HepG2 (cell line): ENCODE measurements at regions not wholly inside any gene's neighbourhood (a gene's known extent, or its start where the extent isn't known, plus 50 kb on each side); places are given as distances from the start of the nearest gene placed in this dataset.

Source experiments
- ATAC-seq: fragments of 200-7000 bp; cut with Tn5 transposase; 3 replicates; pipeline ENCODE4 v1.9.1; 2020; ENCODE audit warnings: mild to moderate bottlenecking, moderate library complexity
- BruUV-seq: library from RNA; stranded (reverse); fragments of 400-500 nt; replicated peaks from 2 replicates; lab custom pipeline; 2021; lab: Mats Ljungman, UMichigan
- CTCF ChIA-PET: fragments of 300-600 bp; formaldehyde crosslinking; extraction: SDS; loops from one replicate; lab custom pipeline; 2021; ENCODE audit warnings: low total read pairs, inconsistent platforms, low intra/inter-chr PET ratio; lab: Yijun Ruan, JAX
- POLR2A ChIA-PET: fragments of 350-600 bp; sonication (Branson Sonifier 250); formaldehyde crosslinking; loops from one replicate; lab custom pipeline; 2020; ENCODE audit warnings: antibody characterized with exemption, inconsistent platforms; lab: Yijun Ruan, JAX
- DNase-seq: peaks from one replicate; pipeline ENCODE4 v3.0.0-alpha.2; 2015; ENCODE audit warnings: low spot score
- FAIRE-seq: peaks from 3 replicates; lab custom pipeline; 2011; peaks lifted over from hg19 to GRCh38; lab: Jason Lieb, UNC
- H2AFZ ChIP-seq: one replicate; pipeline ENCODE4 v1.6.1; 2011; ENCODE audit warnings: low read length, inconsistent platforms
- H3K27ac ChIP-seq: fragments of 300-600 bp; 3 replicates; pipeline ENCODE4 v1.8.0; 2011; ENCODE audit warnings: mixed run types, mild to moderate bottlenecking, mixed read lengths, low read length, inconsistent platforms; ENCODE audit not compliant: insufficient read depth; ENCODE audit errors: extremely low read length
- H3K27me3 ChIP-seq, 2 experiments: fragments of 200-600 bp in 1 of 2; 2 replicates in 1 of 2; 3 replicates in 1 of 2; pipeline versions ENCODE4 v1.6.0 to v1.8.0; 2011; ENCODE audit warnings: low read length in 2 of 2, mild to moderate bottlenecking in 2 of 2, moderate library complexity in 2 of 2, inconsistent platforms in 1 of 2; ENCODE audit not compliant: insufficient read depth in 2 of 2, control insufficient read depth in 1 of 2
- H3K36me3 ChIP-seq, 2 experiments: fragments of 200-600 bp in 1 of 2; replicated peaks in 1 of 2; 2 replicates in 1 of 2; 3 replicates in 1 of 2; pipeline versions ENCODE4 v1.5.1 to v1.8.0; 2011; ENCODE audit warnings: low read length in 2 of 2, inconsistent platforms in 1 of 2; ENCODE audit not compliant: insufficient read depth in 2 of 2, control insufficient read depth in 1 of 2
- H3K4me1 ChIP-seq: 2 replicates; pipeline ENCODE4 v1.5.1; 2012; ENCODE audit warnings: low read length, inconsistent platforms; ENCODE audit not compliant: insufficient read depth
- H3K4me2 ChIP-seq: 2 replicates; pipeline ENCODE4 v1.6.0; 2011; ENCODE audit warnings: low read depth, low read length, inconsistent platforms
- H3K4me3 ChIP-seq, 3 experiments: fragments of 200-600 bp in 1 of 3; sonication (generic), shearing (Covaris generic) in 1 of 3; replicated peaks in 1 of 3; 2 replicates each; pipeline ENCODE4 v1.5.1; 2011 to 2016; ENCODE audit warnings: low read length in 3 of 3, inconsistent platforms in 2 of 3, low read depth in 2 of 3, mild to moderate bottlenecking in 2 of 3, control low read depth in 1 of 3, mixed read lengths in 1 of 3; ENCODE audit not compliant: insufficient read depth in 1 of 3
- H3K79me2 ChIP-seq: one replicate; pipeline ENCODE4 v1.6.1; 2011; ENCODE audit warnings: low read length, inconsistent platforms; ENCODE audit not compliant: insufficient read depth
- H3K9ac ChIP-seq: 2 replicates; pipeline ENCODE4 v1.6.0; 2011; ENCODE audit warnings: mild to moderate bottlenecking, low read depth, low read length, inconsistent platforms; ENCODE audit not compliant: insufficient read depth
- H3K9me3 ChIP-seq: 2 replicates; pipeline ENCODE4 v1.5.1; 2012; ENCODE audit warnings: mild to moderate bottlenecking, low read length
- H4K20me1 ChIP-seq: 2 replicates; pipeline ENCODE4 v1.6.0; 2011; ENCODE audit warnings: inconsistent platforms, mild to moderate bottlenecking, low read length, moderate library complexity; ENCODE audit not compliant: insufficient read depth
- CEBPZ ChIP-seq: IDR thresholded peaks from 2 replicates; pipeline ENCODE4 v1.6.1; 2012; ENCODE audit warnings: low read length, improper control_type of control experiment
- DNMT1 ChIP-seq: sonication (generic); formaldehyde crosslinking; IDR thresholded peaks from 2 replicates; pipeline ENCODE4 v1.5.1; 2020; ENCODE audit warnings: mild to moderate bottlenecking, missing genetic modification reagents
- FOXA1 ChIP-seq, 2 experiments: fragments of 450-650 bp in 1 of 2; sonication (generic) in 1 of 2; formaldehyde crosslinking in 1 of 2; IDR thresholded peaks; 2 replicates each; pipeline versions ENCODE4 v1.4.0 to v1.6.1; 2016 to 2020; ENCODE audit warnings: missing genetic modification reagents in 1 of 2
- MTF1 ChIP-seq: sonication (generic); formaldehyde crosslinking; IDR thresholded peaks from 2 replicates; pipeline ENCODE4 v1.5.0; 2020; ENCODE audit warnings: missing genetic modification reagents
- MXI1 ChIP-seq: IDR thresholded peaks from 3 replicates; pipeline ENCODE4 v1.6.1; 2012; ENCODE audit warnings: low read depth, low read length, inconsistent platforms, borderline replicate concordance
- SMYD3 ChIP-seq: sonication (generic); formaldehyde crosslinking; IDR thresholded peaks from 2 replicates; pipeline ENCODE4 v1.8.1; 2023; ENCODE audit warnings: mild to moderate bottlenecking, missing genetic modification reagents
- ZNF33B ChIP-seq: sonication (generic); formaldehyde crosslinking; IDR thresholded peaks from 2 replicates; pipeline ENCODE4 v1.5.1; 2020; ENCODE audit warnings: mild to moderate bottlenecking, missing genetic modification reagents
- ZNF609 ChIP-seq: sonication (generic); formaldehyde crosslinking; IDR thresholded peaks from 2 replicates; pipeline ENCODE4 v1.4.0; 2020; ENCODE audit warnings: mild to moderate bottlenecking, missing genetic modification reagents, borderline replicate concordance
- ZNF713 ChIP-seq: sonication (generic); formaldehyde crosslinking; IDR thresholded peaks from 2 replicates; pipeline ENCODE4 v1.4.0; 2020; ENCODE audit warnings: mild to moderate bottlenecking, missing genetic modification reagents
- ZNF724P ChIP-seq: sonication (generic); formaldehyde crosslinking; IDR thresholded peaks from 2 replicates; pipeline ENCODE4 v1.8.0; 2022; ENCODE audit warnings: missing genetic modification reagents, borderline replicate concordance
- WGBS: methylation state at CpG from one replicate; pipeline ENCODE4 v1.1.6; 2017; ENCODE audit warnings: low lambda C conversion rate; 5-methylcytosine and 5-hydroxymethylcytosine counted together
- in situ Hi-C: cut with HindIII; loops from 2 replicates; pipeline ENCODE4 v1.10.0; 2017; ENCODE audit warnings: low pct_unique_long_range_greater_than_20kb; ENCODE audit not compliant: extremely low pct_ligation_motif_present
- intact Hi-C: fragments of 100-400 bp; cut with micrococcal nuclease; formaldehyde crosslinking; loops from one replicate; pipeline ENCODE4 v1.10.0; 2022; ENCODE audit not compliant: unreplicated experiment

DNA sequence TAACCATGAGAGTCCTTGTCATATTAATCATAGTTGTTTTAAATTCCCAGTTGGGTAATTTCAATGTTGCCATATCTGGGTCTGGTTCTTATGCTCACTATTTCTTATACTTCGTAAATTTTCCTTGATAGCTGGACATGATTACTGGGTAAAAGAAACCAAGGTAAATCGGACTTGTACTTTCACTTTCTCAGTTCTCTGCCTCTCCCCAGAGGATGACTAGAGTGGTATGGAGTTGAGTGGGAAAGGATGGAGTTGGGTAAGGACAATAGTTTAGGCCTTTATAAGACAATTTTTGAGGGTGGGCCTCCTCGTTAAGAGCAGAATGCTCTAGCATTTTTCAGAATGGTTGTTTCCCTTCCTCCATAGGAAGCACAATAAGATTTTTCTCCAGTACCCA, 106.1 kb downstream of the CRPPA start:
- 27% methylated on average over 3 of the region's 3 CpGs for WGBS
- DNase-seq = no peak
- Histone ChIP-seq H3K4me2 (no peak overlapping the region), H3K9ac (no peak overlapping the region), H3K9me3 (no peaks in the 10 kb centered on the region), H3K27me3 (no peaks in the 10 kb centered on the region), H3K27ac (no peak overlapping the region), H2AFZ (no peak overlapping the region), H4K20me1 (no peaks in the 10 kb centered on the region), H3K4me1 (no peaks in the 10 kb centered on the region), H3K79me2 (no peaks in the 10 kb centered on the region), H3K4me3 (no peak overlapping the region), H3K36me3 (no peaks in the 10 kb centered on the region)
- ChIA-PET CTCF (no interaction called here), POLR2A (no interaction called here)
- no peak for ATAC-seq
- in situ Hi-C loops (no loop called here), intact Hi-C loops (no loop called here)
- FAIRE-seq = no peak
- TF ChIP-seq ZNF724P (CRISPR knock-in tag) = no peak
- no peak for TF ChIP-seq DNMT1 (CRISPR knock-in tag)
- TF ChIP-seq MXI1 = no peak
- no peak for TF ChIP-seq MTF1 (CRISPR knock-in tag)
- TF ChIP-seq CEBPZ = no peak
- TF ChIP-seq ZNF713 (CRISPR knock-in tag) = no peak
- no peak for TF ChIP-seq ZNF33B
- no peak for TF ChIP-seq SMYD3 (CRISPR knock-in tag)
- TF ChIP-seq FOXA1 (IDR thresholded peaks at IDR 0.05) = no peak
- TF ChIP-seq FOXA1 (CRISPR knock-in tag; IDR thresholded peaks at IDR 0.05) = no peak
- TF ChIP-seq ZNF609 (CRISPR knock-in tag) = no peak
- no TSS peak for BruUV-seq
